H1 (cell line): ENCODE measurements at regions not wholly inside any gene's neighbourhood (a gene's known extent, or its start where the extent isn't known, plus 50 kb on each side); places are given as distances from the start of the nearest gene placed in this dataset.
"Not testable (repeated sequence)": the region's sequence is repeated elsewhere in the genome, so short reads cannot be mapped to it uniquely, and the experiment has no call there.

ENCODE experiments used
- CTCF ChIA-PET: fragments of 300-600 bp; sonication (Branson Sonifier 250); formaldehyde crosslinking; loops from one replicate; lab custom pipeline; 2021; ENCODE audit not compliant: partially characterized antibody; lab: Charles Lee
- POLR2A ChIA-PET: fragments of 300-600 bp; sonication (Branson Sonifier 250); formaldehyde crosslinking; loops from one replicate; lab custom pipeline; 2021; ENCODE audit warnings: inconsistent platforms; ENCODE audit not compliant: partially characterized antibody; lab: Charles Lee
- DNase-seq, 2 experiments: peaks; one replicate each; pipeline versions ENCODE4 v3.0.0 to v3.0.0-alpha.2; 2010 to 2022; ENCODE audit warnings: low spot score in 2 of 2, low read depth in 1 of 2, mixed read lengths in 1 of 2
- FAIRE-seq: peaks from 2 replicates; lab custom pipeline; 2011; peaks lifted over from hg19 to GRCh38; lab: Jason Lieb, UNC
- H2AFZ ChIP-seq: 2 replicates; pipeline ENCODE4 v1.8.1; 2012; ENCODE audit warnings: low read length, inconsistent platforms
- H2AK5ac ChIP-seq: 2 replicates; pipeline ENCODE4 v1.6.1; 2013; ENCODE audit warnings: low read depth, low read length
- H2BK120ac ChIP-seq: replicated peaks from 2 replicates; pipeline ENCODE3; 2013; ENCODE audit warnings: low read depth, low read length, inconsistent platforms
- H2BK12ac ChIP-seq: 2 replicates; pipeline ENCODE4 v1.6.1; 2013; ENCODE audit warnings: low read depth, low read length
- H2BK15ac ChIP-seq: 2 replicates; pipeline ENCODE4 v1.6.1; 2013; ENCODE audit warnings: low read length
- H2BK20ac ChIP-seq: 2 replicates; pipeline ENCODE4 v1.6.1; 2013; ENCODE audit warnings: low read length
- H2BK5ac ChIP-seq: 2 replicates; pipeline ENCODE4 v1.6.1; 2013; ENCODE audit warnings: low read depth, low read length
- H3K14ac ChIP-seq: 2 replicates; pipeline ENCODE4 v1.6.1; 2013; ENCODE audit warnings: inconsistent platforms; ENCODE audit not compliant: insufficient read length
- H3K18ac ChIP-seq: 2 replicates; pipeline ENCODE4 v1.6.1; 2013; ENCODE audit warnings: low read length; ENCODE audit errors: extremely low read depth
- H3K23ac ChIP-seq: 2 replicates; pipeline ENCODE4 v1.6.1; 2013; ENCODE audit warnings: inconsistent platforms; ENCODE audit not compliant: insufficient read length
- H3K23me2 ChIP-seq: 2 replicates; pipeline ENCODE4 v1.6.1; 2013; ENCODE audit warnings: low read depth, low read length
- H3K27ac ChIP-seq: 2 replicates; pipeline ENCODE4 v1.6.1; 2011; ENCODE audit warnings: low read depth, low read length, inconsistent platforms
- H3K27me3 ChIP-seq, 4 experiments: replicated peaks in 1 of 4; 1 replicate in 1 of 4; 2 replicates in 3 of 4; pipeline versions ENCODE4 v1.6.1 to v1.8.1; 2011 to 2013; ENCODE audit warnings: low read length in 3 of 4, mild to moderate bottlenecking in 3 of 4, inconsistent platforms in 2 of 4, mixed read lengths in 2 of 4, moderate library complexity in 1 of 4; ENCODE audit not compliant: control insufficient read depth in 3 of 4, insufficient read depth in 3 of 4; ENCODE audit errors: extremely low read depth in 1 of 4
- H3K36me3 ChIP-seq, 4 experiments: 2 replicates each; pipeline versions ENCODE4 v1.6.1 to v1.8.1; 2011 to 2013; ENCODE audit warnings: mild to moderate bottlenecking in 4 of 4, low read length in 3 of 4, moderate library complexity in 2 of 4, control low read depth in 1 of 4, inconsistent platforms in 1 of 4; ENCODE audit not compliant: insufficient read depth in 4 of 4, control insufficient read depth in 2 of 4
- H3K4ac ChIP-seq: replicated peaks from 2 replicates; pipeline ENCODE3; 2013; ENCODE audit warnings: low read length, low read depth, mixed read lengths, inconsistent platforms; ENCODE audit not compliant: insufficient read length
- H3K4me1 ChIP-seq, 4 experiments: replicated peaks in 1 of 4; 1 replicate in 1 of 4; 2 replicates in 3 of 4; pipeline versions ENCODE4 v1.6.1 to v1.8.1; 2011 to 2013; ENCODE audit warnings: low read length in 3 of 4, inconsistent platforms in 2 of 4, mixed read lengths in 1 of 4; ENCODE audit not compliant: insufficient read depth in 4 of 4, control insufficient read depth in 3 of 4
- H3K4me2 ChIP-seq, 2 experiments: 2 replicates each; pipeline versions ENCODE4 v1.6.1 to v1.8.1; 2011 to 2013; ENCODE audit warnings: low read depth in 2 of 2, low read length in 2 of 2, control low read depth in 1 of 2, inconsistent platforms in 1 of 2, mild to moderate bottlenecking in 1 of 2; ENCODE audit not compliant: insufficient read depth in 1 of 2
- H3K4me3 ChIP-seq, 4 experiments: fragments of 200-600, 300-600 bp in 1 of 4; sonication (generic), shearing (Covaris generic), sonication (Bioruptor Twin) in 1 of 4; 2 replicates each; pipeline versions ENCODE4 v1.5.1 to v1.8.1; 2011 to 2016; ENCODE audit warnings: low read length in 4 of 4, low read depth in 3 of 4, control low read depth in 2 of 4, inconsistent platforms in 2 of 4, mild to moderate bottlenecking in 2 of 4, mixed read lengths in 1 of 4, moderate library complexity in 1 of 4; ENCODE audit not compliant: insufficient read depth in 2 of 4; ENCODE audit errors: extremely low read depth in 1 of 4
- H3K56ac ChIP-seq: replicated peaks from 2 replicates; pipeline ENCODE3; 2013; ENCODE audit warnings: low read depth, mild to moderate bottlenecking, mixed read lengths, low read length, inconsistent platforms; ENCODE audit not compliant: insufficient read length
- H3K79me1 ChIP-seq: 2 replicates; pipeline ENCODE4 v1.6.1; 2013; ENCODE audit warnings: low read depth, low read length, control low read depth
- H3K79me2 ChIP-seq, 2 experiments: 2 replicates each; pipeline versions ENCODE4 v1.6.1 to v1.8.1; 2012 to 2013; ENCODE audit warnings: low read length in 2 of 2, mild to moderate bottlenecking in 2 of 2, inconsistent platforms in 1 of 2; ENCODE audit not compliant: insufficient read depth in 2 of 2, control insufficient read depth in 1 of 2
- H3K9ac ChIP-seq, 4 experiments: replicated peaks in 1 of 4; 1 replicate in 1 of 4; 2 replicates in 3 of 4; pipeline versions ENCODE4 v1.6.1 to v1.8.1; 2011 to 2013; ENCODE audit warnings: low read depth in 3 of 4, low read length in 3 of 4, control low read depth in 2 of 4, mild to moderate bottlenecking in 2 of 4, moderate library complexity in 2 of 4, inconsistent platforms in 1 of 4; ENCODE audit errors: extremely low read depth in 1 of 4
- H3K9me3 ChIP-seq, 2 experiments: 2 replicates each; pipeline versions ENCODE4 v1.6.1 to v1.8.1; 2012 to 2013; ENCODE audit warnings: mild to moderate bottlenecking in 2 of 2, moderate library complexity in 2 of 2, control low read depth in 1 of 2, inconsistent platforms in 1 of 2, low read depth in 1 of 2, low read length in 1 of 2, mixed read lengths in 1 of 2; ENCODE audit not compliant: insufficient read depth in 2 of 2
- H4K20me1 ChIP-seq, 2 experiments: replicated peaks in 1 of 2; 2 replicates each; pipeline versions ENCODE3 to v1.8.1; 2011 to 2013; ENCODE audit warnings: inconsistent platforms in 2 of 2, low read length in 2 of 2, mild to moderate bottlenecking in 1 of 2; ENCODE audit not compliant: insufficient read depth in 2 of 2, control insufficient read depth in 1 of 2
- H4K5ac ChIP-seq: 2 replicates; pipeline ENCODE4 v1.6.1; 2013; ENCODE audit warnings: low read length, low read depth, mixed read lengths, inconsistent platforms; ENCODE audit not compliant: insufficient read length
- H4K8ac ChIP-seq: 2 replicates; pipeline ENCODE4 v1.8.0; 2013; ENCODE audit warnings: mild to moderate bottlenecking, moderate library complexity, low read length, inconsistent platforms; ENCODE audit not compliant: insufficient read depth; ENCODE audit errors: extremely low read depth
- H4K91ac ChIP-seq: replicated peaks from 2 replicates; pipeline ENCODE3; 2013; ENCODE audit warnings: low read length, mixed read lengths, inconsistent platforms; ENCODE audit not compliant: insufficient read length
- WGBS, 2 experiments: shearing (Covaris generic) in 1 of 2; methylation state at CpG; one replicate each; pipeline versions ENCODE4 v1.1.6 to v1.1.7; 2013 to 2015; ENCODE audit warnings: low lambda C conversion rate in 2 of 2, mixed read lengths in 2 of 2, inconsistent platforms in 1 of 2, low coverage in 1 of 2, missing lambda C conversion rate in 1 of 2; ENCODE audit not compliant: insufficient replicate concordance in 2 of 2, insufficient coverage in 1 of 2, insufficient read length in 1 of 2; ENCODE audit errors: extremely low coverage in 1 of 2, missing lambda C conversion rate in 1 of 2; 5-methylcytosine and 5-hydroxymethylcytosine counted together

- H2BK15ac ChIP-seq, H4K91ac ChIP-seq, H4K8ac ChIP-seq, POLR2A ChIA-PET, H2BK20ac ChIP-seq, H3K9me3 ChIP-seq, H4K5ac ChIP-seq, H3K27ac ChIP-seq, H3K79me1 ChIP-seq, H2BK5ac ChIP-seq, H3K4me1 ChIP-seq, H3K9ac ChIP-seq, H3K27me3 ChIP-seq, H2BK120ac ChIP-seq, H3K56ac ChIP-seq, FAIRE-seq, H2BK12ac ChIP-seq, DNase-seq, H2AK5ac ChIP-seq, H3K4me3 ChIP-seq, H3K23ac ChIP-seq, H3K18ac ChIP-seq, H3K14ac ChIP-seq, H3K4me2 ChIP-seq, H3K79me2 ChIP-seq, H3K4ac ChIP-seq, H3K36me3 ChIP-seq, H2AFZ ChIP-seq, H3K23me2 ChIP-seq, H4K20me1 ChIP-seq: not testable (repeated sequence)
- CTCF ChIA-PET = interaction anchor here (0.6 kb wide), 1 partner anchor 158 kb away, joined by 3 read pairs; no protein-coding TSS in a partner anchor
- WGBS, 2 experiments = 82% methylated on average over 2 of the region's 2 CpGs; no CpG with 5 or more reads in 1 of the 2 experiments
Measured at GRCh38 chr13:87604437-87604836, 66.7 kb upstream of the SLITRK5 start.
